GM21447 (cell line): ENCODE measurements at regions not wholly inside any gene's neighbourhood (a gene's known extent, or its start where the extent isn't known, plus 50 kb on each side); places are given as distances from the start of the nearest gene placed in this dataset.

Experiments
- ATAC-seq: cut with Tn5 transposase; IDR thresholded peaks from one replicate; pipeline ENCODE4 v1.9.1; 2021; ENCODE audit not compliant: unreplicated experiment

DNA sequence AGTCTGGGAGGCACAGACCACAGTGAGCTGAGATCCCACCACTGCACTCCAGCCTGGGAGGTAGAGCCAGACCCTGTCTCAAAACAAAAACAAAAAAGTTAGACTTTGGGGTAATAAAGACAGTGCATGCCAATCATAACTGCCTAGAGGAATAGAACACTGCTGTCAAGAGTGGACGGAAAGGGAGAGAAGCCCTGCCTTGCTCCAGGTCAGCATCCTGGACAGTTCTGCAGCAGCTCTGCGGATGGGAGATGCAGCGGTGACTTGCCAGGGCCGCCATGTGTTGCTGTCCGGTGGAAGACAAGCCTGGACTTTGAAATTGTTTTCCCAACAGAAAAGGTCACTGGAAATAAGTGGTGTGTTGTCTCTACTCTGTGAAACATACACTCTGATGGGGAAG lies 618.2 kb downstream of the TBC1D22A start:
- ATAC-seq: no peak

DNA sequence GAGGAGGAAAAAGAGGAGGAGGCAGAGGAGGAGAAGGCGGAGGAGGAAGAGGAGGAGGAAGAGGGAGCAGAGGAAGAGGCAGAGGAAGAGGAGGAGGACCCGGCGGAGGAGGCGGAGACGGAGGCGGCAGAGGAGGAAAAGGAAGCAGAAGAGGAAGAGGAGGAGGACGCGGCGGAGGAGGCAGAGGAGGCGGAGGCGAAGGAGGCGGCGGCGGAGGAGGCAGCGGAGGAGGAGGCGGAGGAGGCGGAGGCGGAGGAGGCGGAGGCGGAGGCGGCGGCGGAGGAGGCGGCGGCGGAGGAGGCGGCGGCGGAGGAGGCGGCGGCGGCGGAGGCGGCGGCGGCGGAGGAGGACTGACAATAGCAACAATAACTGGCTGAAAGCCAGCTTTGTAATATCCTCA lies 616.6 kb downstream of the TBC1D22A start:
- ATAC-seq: no peak

DNA sequence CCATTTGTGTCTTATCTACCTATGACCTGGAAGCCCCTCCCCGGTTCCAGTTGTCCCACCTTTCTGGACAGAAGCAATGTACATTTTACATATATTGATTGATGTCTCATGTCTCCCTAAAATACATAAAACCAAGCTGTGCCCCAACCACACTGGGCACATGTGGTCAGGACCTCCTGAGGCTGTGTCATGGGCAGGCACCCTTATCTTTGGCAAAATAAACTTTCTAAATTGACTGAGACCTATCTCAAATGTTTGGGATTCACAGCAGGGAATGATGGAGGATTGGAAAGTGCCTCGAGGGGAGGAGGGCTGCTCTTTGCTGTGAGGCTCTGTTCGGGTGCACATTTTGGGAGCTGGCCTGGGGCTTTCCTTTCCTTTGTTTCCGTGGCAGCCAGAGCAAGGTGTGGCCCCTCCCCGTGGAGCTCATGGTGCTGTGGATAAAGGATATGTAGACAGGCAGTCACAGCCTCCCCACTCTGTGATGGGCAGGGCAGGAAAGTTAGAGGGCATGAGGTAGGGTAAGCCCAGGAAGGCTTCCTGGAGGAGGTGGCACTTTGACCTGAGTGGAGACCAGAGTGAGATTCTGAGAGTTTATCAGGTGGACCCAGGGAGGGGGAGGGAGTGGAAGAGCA lies 615.6 kb downstream of the TBC1D22A start:
- ATAC-seq: no peak

DNA sequence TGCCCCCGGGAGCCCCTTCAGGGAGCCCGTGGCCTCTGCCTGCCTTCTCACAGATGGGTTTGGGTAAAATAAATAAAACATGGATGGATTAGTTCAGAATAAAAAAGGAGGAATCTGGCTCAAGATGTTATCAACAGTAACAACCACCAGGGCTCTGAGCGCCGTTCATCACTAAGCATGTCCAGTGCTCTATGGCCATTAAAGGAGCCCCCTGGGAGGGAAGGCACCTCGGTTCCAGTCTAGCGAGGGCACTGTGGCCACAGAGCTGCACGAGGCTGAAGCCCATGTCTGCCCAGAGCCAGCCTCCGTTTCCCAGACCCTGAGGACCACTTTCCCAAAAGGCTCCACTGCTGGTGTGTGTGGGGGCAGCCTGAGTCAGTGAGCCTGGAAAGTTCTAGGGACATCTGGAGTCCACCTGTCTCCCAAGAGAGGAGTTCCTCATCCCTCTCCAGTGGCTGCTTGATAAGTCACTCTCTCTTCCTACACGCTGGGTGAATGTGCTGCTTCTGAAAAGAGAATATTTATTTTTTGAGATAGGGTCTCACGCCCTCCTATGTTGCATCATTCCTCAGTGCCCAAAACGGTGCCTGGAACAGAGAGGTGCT lies 614.6 kb downstream of the TBC1D22A start:
- ATAC-seq: no peak

DNA sequence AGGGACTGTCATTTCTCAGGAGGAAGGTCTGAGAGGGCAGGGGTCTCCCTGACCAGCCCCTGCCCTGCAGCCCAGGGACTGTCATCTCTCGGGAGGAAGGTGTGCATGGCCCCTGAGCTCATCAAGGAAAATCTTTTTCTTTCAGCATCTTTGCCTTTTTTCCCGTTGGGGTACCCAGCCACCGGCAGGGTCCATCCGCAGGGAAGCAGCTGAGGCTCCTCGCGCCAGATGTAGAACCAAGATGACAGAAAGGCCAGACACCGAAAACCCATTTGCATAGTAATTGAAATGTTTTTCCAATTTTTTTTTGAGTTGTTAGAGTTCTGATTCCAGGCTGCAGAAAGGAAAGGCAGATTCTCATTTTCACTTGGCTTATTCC lies 613.9 kb downstream of the TBC1D22A start:
- no peak for ATAC-seq

DNA sequence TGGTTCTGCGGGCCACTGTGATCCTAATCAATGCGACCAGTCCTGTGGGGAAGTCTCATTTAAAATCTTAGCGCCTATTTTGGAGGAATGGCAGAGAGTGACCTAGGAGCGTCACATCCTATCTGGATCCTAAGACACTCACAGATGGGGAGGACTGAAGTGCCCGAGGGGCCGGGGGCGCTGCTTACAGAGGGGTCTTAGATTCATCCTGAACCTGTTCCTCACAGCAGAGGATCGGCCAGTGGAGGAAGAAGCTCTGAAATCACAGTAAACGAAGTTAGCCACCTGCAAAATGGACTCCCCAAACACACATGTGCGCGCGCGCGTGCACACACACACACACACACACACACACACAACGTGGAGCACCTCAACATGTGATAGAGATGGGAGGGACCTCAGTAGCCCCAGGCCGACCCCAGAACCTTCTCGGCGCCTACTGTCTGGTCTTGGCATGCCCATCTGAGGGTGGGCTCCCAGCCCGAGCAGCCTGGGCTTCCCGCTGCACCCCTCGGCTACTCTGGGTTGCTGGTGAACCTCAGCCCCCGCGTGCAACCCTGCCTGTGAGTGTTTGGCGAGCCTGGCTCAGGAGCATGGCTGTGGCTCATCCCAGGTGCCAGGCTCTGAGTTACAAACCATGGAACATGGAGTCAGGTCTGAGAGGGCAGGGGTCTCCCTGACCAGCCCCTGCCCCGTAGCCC lies 613.3 kb downstream of the TBC1D22A start:
- no peak for ATAC-seq

DNA sequence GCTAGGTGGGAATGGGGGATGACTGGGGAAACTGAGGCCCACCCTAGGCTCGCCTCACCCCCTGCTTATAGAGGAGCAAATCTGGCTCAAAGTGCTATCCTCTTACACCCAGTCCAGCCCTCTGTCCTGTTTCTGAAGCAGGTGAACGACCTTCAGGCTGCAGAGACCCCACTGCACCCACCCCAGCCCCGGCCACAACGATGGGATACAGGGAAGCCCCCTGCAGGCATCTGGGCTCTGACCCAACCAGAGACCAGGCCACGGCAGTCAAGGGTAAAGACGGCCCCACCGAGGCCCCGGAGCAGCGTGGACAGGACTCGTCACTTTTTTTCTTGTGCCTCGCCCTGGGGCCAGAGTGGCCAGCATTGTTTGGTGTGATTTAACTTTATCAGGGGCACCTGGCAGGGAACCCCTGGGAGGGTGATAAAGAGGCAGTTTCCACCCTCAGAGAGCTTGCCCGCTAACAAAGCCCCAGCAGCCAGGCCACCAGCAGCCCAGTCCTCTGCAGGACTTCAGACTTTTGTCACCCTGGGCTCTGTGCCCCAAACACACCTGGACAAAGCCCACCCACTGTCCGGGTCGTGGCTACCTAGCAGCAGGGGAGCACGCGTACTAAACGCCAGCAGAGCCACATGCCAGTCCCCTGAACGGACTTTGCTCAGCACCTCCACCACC lies 612.6 kb downstream of the TBC1D22A start:
- no peak for ATAC-seq

DNA sequence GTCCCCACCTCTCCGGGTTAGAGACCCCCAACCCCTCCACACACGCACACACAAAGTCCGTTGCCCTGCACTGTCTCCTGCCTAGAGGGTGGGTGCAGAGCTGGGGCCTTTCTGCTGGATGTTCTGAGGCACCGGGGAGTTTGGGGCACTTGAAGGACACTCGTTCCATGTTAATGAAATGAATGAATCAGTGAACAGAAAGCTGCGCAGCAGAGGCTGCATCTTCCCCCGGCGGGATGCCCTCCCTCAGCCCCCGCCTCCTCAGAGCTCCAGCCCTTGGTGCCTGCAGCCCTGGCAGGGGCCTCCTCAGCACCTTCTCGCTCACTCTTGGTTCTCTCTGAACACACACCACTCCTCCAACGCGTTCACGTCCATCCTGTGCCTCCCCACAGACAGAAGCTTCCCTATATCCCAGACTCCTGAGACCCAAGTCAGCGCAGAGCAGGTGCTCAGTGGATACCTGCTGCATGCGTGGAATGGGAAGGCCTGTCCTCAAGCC lies 611.9 kb downstream of the TBC1D22A start:
- ATAC-seq: no peak

DNA sequence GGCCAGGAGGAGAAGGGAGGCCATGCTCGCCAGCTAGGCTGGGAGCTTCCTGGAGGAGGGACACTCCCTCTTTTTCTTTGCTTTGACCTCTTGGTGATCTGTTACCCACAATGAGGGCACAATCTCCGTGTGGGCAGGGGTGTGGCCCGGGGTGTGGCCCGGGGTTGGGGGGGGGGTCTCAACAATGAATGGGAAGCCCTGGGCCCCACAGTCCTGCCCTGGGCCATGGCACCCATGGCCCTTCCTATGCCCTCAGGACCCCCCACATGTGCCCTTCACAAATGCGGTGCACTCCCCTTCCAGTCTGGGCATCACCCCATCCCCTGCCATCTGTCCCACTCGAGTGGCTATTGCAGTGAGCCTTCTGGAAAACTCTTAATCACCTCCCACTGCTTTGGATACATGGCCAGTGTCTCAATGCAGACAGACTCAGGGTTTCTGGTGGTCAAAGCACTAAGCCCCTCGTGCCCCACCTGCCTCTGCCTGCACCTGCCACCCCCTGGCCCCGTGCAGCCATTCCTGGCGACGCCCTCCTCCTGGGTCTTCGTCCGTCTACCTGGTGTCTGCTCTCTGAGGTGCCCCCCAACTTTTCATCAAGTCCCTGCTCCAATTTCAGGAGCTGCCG lies 611.3 kb downstream of the TBC1D22A start:
- ATAC-seq: no peak

DNA sequence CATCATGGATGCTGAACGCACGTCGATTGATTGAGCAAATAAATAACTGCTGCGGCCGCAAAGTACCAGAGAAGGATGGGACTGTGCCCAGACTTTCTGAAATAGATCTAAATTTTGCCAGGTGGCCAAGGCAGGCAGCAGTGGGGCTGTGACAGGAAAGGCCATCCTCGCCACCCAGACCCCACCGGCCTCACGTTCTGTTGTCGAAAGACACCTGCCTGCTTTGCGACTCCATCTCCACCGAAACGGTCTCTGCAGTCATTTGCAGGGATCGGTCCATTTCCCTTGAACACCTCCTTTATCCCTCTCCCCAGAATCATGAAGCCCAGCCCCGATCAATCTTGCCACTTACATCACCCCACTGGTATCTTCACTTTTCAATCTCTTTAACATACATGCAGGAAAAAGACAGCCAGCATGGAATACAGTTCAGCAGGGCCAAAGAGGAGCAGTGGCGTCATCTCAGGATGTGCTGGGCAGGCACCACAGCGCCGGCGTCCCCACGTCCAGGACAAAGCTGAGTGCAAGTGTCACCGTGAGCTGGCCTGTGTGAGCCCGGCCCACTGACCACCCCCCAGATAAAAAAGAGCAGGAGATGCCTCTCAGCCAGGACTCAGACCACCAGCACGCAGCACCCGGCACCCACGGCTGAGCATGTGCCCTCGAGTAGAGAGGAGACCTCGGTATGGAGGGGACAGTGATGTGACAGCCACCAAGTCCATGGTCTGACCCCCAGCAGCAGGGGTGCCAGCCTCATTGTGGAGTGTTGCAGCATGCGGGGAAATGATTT lies 610.3 kb downstream of the TBC1D22A start:
- no peak for ATAC-seq

DNA sequence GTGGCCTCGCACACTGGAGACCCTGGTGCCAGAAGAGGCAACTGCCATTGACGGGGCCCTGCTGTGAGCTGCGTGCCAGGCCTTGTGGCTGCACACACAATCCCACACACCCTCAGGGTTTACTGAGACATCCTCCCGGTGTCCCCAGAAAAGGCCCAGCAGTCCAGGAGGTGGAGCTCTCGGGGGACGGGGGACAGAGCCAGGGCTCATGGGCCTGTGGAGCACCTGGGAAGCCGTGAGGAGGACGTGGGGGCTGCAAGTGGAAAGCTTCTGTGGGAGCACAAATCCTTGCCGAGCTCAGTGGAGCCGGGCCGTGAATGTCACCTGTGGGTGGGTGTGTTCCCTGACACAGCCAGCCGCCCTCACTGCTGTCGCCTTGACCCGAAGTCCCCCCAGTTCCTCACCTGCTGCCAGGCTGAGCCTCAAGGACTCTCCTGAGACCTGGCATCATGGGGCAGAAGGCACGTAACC lies 609.7 kb downstream of the TBC1D22A start:
- no peak for ATAC-seq

DNA sequence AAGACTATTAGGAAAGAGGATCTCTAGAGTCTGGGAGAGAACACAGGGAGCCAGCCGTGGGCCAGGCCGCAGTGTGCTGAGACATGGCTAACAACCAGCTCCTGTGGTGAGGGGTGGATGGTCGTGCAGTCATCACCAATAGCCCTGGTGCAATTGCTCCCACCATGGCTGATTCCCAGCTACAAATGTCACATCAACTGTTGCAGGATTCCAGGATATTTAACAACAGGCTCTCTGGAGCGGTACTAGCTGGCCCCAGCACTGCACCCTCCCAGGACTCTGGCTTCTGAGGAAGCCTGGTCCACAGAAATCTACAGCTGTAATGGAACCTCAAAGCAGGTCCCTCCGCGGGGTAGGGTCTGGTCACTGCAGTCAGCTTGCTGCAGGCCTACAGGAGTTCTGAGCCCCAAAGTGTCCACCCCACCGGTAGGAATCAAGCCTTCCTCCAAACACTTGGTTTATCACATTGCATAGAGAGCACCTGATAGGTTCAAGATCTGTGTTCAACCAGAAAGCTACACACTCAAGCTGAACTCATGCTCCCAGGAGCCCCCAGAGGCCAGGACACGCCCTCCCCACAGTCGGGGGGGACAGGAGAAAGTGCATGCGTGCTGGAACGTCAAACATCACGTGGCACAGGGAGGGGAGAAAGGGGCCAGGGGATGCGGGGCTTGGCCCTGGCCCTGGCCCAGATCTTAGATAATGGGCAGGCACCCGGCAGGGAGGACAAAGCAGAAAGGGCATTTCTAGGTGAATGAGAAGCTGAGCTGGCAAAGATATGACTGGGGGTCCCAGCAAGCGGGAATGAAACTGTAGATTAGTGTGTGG lies 609.0 kb downstream of the TBC1D22A start:
- ATAC-seq: no peak

DNA sequence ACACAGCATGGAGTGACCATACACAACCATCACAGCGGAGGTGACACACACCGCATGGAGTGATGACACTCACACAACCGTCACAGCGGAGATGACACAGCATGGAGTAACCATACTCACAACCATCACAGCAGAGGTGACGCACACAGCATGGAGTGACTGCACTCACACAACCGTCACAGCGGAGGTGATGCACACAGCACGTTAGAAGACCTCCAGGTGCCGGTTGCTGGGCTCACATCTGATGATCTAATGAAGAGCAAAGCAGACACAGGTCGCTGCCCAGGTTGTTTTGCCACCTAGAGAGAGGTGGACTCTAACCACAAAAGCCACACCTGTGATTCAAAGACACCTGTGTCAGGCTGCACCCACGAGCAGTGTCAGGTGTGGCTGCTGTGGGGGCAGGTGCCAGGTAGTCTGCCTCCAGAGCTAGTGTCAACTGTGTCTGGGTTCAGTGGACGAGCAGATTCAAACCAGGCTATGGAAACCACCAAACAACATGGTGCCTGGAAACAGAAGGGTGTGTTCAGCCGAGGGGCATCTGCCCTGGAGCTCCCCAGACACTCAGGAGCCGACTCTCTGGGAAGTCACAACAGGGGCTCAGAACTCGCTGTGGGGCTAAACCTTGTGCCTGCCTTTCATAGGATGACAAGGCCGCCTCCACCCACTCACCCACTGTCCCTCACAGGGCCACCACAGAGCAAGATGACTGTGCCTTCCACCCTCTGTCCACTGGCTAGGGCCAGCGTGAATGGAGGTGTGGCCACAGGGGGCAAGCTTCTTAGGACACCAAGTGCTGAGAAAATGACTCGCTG lies 608.2 kb downstream of the TBC1D22A start:
- ATAC-seq: no peak

DNA sequence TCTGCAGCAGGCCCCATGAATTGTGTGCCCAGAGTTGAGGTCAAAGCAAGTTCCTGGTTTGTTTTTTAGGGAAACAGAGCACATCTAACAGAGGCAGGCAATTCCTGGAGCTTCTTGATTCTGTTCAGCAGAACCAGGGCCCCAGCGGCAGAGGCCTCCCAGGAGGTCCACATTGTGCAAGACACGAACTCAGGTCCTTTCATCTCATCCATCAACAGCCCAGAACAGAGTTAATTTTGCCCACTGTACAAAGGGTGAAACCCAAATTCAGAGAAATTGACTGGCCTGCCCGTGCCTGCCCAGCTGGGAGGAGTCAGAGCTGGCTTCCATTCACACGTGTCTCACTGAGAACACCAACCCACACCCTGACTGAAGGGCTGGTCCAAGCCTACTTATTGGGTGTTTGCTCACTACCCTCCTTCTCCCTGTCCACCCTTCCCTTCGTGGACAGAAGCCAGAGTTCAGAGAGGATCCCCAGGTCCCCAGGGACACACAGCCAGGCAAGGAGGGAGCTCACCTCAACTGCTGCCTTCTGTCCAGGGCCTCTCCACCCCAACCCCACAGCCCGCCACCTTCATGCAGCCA lies 607.1 kb downstream of the TBC1D22A start:
- ATAC-seq: no peak

DNA sequence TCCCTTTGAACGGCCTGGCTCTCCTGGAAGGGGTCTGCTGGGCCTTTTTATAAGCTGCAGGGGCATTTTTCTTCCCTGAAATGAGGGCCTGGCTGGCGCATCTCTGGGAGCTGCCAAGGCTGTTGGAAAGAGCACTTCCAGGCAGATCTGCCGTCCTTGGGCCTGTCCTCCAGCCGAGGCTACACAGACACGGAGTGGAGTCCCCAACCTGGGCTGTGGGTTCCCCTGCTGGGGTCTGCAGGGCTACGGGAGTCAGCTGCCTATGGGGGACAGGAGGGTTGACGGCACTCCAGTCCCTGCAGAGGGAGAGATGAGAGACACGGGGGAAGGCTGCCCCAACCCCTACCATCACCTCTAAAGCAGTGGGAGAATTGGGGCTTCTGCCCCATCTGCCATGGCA lies 606.6 kb downstream of the TBC1D22A start:
- ATAC-seq: no peak

DNA sequence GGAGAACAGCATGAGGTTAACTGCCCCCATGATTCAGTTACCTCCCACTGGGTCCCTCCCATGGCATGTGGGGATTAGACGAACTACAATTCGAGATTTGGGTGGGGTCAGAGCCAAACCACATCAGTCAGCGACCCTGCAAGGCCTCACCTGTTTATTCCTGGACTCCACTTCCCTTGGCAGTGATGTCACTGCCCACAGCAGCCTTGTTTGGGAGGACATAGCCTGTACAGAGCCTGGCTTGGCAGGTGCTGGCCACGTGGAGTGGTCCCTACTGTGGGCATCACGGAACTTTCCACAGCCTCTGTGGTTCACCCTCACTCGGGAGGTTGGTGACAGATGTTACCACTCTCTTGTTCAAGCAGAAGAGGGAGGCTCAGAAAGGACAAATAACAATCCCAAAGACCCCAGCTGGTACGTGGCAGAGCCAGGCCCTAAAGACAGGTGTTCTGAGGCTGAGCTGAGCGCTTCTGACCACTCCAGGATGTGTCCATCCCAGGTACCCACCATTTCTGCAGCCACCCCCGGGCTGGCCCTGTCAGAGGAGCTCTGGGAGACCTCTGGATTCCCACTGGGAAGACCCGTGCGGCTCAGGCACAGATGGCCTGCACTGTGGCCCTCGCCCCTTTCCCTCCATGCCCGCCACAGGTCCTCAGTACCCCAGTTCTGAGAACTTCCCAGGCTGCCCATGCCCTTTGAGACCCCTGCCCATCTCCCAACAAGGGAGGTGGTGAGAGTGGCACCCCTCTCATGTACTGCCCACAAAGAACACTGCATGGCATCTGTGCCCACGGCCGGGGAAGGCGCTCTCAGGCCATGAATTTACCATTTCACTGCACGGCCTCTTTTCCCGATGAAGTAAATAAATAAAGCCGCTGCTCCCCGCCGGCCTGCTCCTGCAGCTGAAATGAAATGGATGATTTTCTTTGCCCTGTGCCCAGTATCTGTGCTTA lies 605.8 kb downstream of the TBC1D22A start:
- ATAC-seq: no peak

DNA sequence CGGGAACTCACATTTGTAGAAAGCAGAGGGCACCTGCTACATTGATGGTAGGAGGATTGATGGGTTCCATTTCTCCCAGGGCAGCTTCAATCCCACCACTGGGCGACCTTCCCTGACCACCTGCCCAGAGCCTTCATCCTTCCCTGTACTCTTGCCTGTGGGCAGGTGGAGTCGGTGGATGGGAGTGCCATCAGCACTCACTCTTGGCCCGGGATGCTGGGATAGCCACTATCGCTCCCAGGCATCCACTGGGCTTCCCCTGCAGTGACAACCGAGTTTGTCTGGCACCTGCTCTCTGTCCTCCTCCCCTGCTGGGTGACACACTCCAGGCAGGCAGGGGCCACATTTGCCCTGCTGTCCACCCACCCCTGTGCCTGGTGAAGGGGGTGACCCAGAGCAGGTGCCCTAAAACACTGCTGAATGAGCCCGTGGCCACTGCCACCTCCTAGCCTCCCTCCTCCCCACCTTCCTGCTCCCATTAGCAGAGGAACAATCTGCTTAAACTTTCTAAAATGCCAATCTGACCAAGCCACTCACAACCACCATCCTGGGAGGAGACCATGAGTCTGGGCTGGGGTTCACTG lies 604.7 kb downstream of the TBC1D22A start:
- no peak for ATAC-seq
